ENCODE measurements at regions not wholly inside any gene's neighbourhood (a gene's known extent, or its start where the extent isn't known, plus 50 kb on each side); places are given as distances from the start of the nearest gene placed in this dataset.

DNA sequence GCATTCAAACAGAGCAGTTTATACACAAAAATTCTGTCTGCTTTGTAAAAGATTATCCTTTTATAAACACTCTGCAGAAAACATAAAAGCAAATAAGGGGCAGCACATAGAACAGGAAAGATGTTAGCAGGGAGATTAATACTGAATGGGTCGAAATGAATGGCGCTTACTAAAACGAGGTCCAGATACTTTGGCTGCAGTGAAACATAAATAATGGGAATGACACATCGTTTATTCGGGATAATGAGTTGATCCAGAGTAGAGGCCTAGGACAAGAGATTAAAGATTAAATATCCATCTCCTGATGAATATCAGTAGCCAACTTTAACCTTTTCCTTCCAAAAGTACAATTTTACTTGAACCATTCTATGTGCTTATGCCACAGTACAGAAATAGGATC is 54.4 kb upstream of the PROX1 start:
- H3K4me3 ChIP-seq (ENCODE audit: low read depth, low read length): no peak overlapping the region
- no peak for DNase-seq (ENCODE audit: low read depth)

DNA sequence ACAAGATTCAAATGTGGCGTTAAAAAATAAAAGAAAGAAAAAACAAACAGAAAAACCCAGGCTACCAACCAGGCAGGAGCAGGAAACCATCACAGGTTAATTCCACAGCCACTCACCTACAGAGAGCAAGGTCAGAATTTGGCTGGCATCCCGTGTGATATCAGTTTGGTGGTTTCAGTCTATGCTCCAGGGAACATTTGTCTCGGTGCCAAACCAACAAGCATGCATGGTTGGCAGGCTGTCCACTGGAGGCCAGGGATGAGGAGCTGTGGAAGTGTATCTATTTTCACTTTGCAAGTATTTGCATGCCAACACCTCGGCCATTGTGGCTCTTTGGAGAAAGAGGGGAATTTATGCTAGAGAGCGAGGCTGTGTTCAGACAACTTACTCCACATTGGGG is 53.1 kb upstream of the PROX1 start:
- DNase-seq (ENCODE audit: low read depth): no peak
- no peak overlapping the region for H3K4me3 ChIP-seq (ENCODE audit: low read depth, low read length)

DNA sequence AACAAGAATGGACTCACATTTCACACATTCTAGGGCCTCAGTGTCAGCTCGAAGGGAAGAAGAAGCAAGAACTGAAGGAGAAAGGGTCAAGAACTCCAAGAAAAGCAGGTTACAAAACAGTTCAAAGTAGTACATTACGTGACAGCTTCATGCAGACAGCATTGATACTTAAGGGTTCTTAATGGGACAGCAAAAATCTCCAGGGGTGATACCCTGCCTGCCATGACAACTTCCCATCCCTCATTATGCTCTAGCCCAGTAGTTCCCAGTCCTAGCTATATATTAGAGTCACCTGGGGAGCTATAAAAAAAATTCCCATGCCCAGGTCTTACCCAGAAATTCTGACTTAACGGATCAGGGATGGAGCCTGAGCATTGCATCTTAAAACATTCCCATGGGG is 51.2 kb upstream of the PROX1 start:
- no peak overlapping the region for H3K4me3 ChIP-seq (ENCODE audit: low read depth, low read length)
- DNase-seq (ENCODE audit: low read depth): no peak
